ENCODE measurements at regions not wholly inside any gene's neighbourhood (a gene's known extent, or its start where the extent isn't known, plus 50 kb on each side); places are given as distances from the start of the nearest gene placed in this dataset.

DNA sequence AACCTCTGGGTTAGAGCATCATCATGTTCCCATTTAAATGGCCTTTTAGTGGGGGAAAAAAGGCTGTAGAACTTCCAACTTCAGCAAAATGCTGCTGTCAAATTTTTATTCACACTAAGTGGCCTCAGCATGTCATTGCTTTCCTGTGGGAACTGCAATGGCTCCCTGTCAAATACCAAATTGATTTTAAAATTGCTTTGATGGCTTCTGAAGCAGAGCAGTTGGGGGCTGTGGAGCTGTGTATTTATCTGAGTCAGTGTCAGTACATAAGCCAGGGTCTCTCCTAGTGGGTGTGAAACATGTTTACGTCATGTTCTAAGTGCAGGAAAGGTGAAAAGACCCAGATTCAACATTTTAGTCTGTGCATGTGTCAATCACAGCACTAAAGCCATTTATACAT is 171.3 kb downstream of the CDH19 start (continued):
- TF ChIP-seq HDAC6 (IDR thresholded peaks at IDR 0.05; ENCODE audit: low read depth, low read length) (no peak), POU5F1 (IDR thresholded peaks at IDR 0.05; ENCODE audit: low read depth, low read length) (no peak)
